Islet of Langerhans (tissue), 1 donor: ENCODE measurements at regions not wholly inside any gene's neighbourhood (a gene's known extent, or its start where the extent isn't known, plus 50 kb on each side); places are given as distances from the start of the nearest gene placed in this dataset.
"Not testable (repeated sequence)": the region's sequence is repeated elsewhere in the genome, so short reads cannot be mapped to it uniquely, and the experiment has no call there.

Experiments used
- FAIRE-seq: peaks from one replicate; lab custom pipeline; 2011; peaks lifted over from hg19 to GRCh38; lab: Jason Lieb, UNC

GRCh38 chr14:71398450-71398849 is 491.2 kb downstream of the PCNX1 start:
- FAIRE-seq = no peak

- FAIRE-seq = no peak
Measured at GRCh38 chr14:71399057-71399487, 491.8 kb downstream of the PCNX1 start.

DNA sequence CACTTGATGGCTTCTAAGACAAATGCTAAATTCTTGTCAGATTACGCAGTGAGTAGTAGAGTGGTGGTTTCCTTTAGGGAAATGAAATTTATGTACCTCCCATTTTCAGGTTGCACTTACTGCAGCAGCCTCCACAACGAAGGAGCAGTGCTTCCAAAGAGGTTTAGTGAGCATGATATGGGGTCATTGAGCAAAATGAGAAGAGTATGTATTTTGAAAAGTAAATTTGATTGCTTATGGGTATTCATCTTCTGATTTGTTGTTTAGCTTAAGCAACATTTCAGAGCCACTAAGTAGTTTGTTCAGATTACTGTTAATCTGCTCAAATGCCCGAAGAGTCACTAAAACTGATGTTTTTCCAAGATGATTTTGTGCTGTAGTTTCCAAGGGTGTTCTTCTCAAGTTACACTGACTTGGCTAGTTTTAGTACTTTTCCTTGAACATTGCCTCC is 493.6 kb downstream of the PCNX1 start:
- no peak for FAIRE-seq

- not testable (repeated sequence) for FAIRE-seq
Measured at GRCh38 chr14:71402415-71402814, 495.2 kb downstream of the PCNX1 start.

DNA sequence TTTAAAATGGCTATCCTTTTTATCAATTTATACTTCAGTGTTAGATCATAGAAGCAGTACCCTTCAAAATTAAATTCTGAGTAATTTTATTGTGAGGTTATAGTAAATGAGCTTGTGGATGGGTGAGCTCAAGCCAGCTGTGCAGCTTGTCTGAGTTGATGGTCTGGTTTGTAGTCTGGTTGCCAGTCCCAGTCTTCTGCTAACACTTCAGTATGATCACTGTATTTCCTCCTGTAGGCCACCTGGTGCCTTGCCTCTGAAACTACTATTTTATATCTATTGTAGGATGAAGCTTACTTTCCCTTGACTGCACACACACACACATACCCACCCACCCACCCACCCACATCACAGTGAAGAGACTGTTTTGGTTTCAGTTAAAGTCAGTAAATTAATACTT is 496.4 kb downstream of the PCNX1 start:
- FAIRE-seq = no peak

GRCh38 chr14:71405676-71406075 is 498.4 kb downstream of the PCNX1 start:
- FAIRE-seq = no peak

DNA sequence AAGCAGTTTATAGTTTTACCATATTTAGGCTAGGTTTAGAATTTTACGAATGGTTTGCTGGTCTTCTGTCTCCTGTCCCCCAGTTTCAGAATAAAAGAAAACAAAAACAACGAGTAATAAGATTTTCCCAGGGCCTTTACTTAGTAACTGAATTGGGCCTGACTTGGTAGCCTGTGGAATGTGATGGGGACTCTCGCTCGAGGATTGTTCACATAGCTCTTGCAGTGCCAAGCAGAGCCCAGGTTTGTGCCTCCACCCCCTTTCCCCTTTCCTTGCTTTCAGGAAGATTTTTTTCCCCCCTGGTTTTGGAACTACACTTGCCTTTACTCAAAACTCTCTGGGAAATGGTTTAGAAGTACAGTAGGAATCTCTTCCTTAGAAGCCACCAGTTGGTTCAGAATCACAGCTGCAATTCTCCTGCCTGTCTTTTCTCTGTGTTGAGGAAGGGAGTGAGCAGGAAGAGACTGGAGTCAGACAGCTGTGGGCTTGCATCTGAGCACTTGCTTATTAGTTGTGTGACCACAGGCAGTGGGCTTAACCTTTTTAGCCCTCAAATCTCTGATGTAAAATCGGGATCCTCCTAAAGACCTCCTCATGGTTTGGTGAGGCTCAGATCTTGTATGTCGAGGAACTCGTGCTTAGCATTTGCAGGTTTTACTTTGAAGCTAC is 501.2 kb downstream of the PCNX1 start:
- no peak for FAIRE-seq

- no peak for FAIRE-seq
Measured at GRCh38 chr14:71410578-71411284, 503.5 kb downstream of the PCNX1 start.

DNA sequence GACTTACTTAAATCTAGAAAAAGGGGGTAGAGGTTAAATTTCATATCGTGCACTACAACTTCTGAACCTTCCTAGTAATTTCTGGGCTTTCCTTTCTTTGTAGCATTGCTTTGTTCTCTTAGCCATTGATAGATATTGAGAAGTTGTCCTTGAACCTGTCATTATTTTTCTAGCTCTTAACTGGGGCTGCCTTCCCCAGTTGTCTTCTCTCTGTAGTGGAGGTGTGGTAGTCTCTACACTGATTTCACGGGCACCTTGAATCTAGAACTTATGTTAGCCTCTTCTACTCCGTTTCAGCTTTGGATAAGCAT is 504.0 kb downstream of the PCNX1 start:
- FAIRE-seq = no peak

DNA sequence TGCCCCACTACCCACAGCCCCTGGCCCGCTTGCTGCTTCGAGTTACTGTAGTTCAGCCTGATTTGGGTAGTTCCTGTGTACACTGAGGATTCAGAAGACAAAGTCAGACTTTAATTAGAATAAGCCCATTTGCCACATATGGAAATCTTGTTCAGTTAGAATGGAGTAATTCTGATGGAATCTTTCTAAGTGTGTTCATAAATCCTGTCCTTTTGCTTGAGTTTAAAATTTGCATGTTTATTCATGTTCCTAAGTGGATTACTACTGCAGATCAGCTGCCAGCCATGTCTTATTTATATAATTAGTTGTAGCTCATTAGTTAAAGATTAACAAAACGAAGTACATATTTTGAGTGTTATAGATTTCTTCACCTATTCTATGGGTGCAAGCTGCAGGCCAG is 504.5 kb downstream of the PCNX1 start:
- FAIRE-seq = peak; percentile 17

GRCh38 chr14:71414631-71415403 is 507.6 kb downstream of the PCNX1 start:
- no peak for FAIRE-seq

DNA sequence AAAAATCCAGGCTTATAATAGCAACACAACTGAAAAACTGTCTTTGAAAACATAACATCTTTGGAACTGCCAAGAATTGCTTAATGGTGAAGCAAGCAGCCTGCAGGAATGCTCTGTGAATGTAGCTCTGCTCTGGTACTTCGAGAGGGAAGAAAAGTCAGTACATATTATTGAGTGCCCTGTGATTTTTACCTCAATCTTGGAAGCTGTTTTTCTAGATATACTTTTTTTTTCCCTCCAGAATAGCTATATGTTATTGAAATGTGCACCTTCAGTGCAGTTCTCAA is 508.1 kb downstream of the PCNX1 start:
- no peak for FAIRE-seq

- FAIRE-seq = no peak
Measured at GRCh38 chr14:71416392-71416791, 509.1 kb downstream of the PCNX1 start.

- no peak for FAIRE-seq
Measured at GRCh38 chr14:71418532-71419245, 511.4 kb downstream of the PCNX1 start.

DNA sequence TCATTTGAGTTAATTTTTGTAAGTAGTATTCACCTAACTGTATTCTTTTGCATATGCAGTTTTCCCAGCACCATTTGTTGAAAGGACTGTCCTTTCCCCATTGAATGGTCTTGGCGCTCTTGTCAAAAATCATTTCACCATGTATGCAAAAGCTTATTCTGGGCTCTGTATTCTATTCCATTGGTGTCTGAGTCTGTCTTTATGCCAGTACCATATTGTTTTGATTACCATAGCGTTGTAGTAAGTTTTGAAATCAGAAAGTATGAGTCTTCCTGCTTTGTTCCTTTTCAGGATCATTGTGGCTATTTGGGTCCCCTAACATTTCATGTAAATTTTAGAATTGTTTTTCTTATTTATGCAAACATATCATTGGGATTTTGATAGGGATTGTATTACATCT is 508.7 kb upstream of the RGS6 start:
- FAIRE-seq = no peak

- no peak for FAIRE-seq
Measured at GRCh38 chr14:71424941-71425340, 507.3 kb upstream of the RGS6 start.

DNA sequence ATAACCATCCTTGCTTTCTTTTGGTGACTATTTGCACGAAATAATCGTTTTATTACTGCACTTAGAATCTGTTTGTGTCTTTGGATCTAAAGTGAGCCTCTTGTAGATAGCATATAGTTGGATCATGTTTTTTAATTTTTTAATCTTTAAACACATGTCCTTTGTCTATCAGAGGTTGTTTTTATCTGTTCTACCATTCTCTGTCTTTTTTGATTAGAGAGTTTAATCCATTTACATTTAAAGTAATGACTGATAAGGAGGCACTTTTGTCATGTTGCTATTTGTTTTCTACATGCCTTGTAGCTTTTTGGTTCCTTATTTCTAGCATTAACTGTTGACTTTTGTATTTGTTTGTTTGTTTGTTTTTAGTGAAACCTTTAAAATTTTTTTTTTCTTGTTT is 506.2 kb upstream of the RGS6 start:
- FAIRE-seq = no peak

GRCh38 chr14:71429902-71430301 is 502.3 kb upstream of the RGS6 start:
- no peak for FAIRE-seq

DNA sequence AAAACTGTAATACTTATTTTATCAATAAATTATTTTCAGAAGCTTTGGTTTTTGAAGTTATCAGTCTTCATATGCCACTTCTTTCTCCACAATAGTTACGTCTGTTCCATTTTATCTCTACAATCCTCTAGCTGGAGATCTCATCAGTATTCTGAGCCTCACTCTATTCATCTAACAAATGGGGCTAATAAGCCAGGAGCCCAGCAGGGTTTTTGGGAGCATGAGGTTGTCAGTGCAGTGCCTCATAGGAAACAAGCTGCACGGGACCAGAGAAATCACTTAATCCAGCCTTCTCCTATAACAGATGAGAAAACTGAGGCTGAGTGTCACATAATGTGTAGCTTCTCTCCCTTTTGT is 501.9 kb upstream of the RGS6 start:
- no peak for FAIRE-seq

- peak; percentile 9 for FAIRE-seq
Measured at GRCh38 chr14:71430678-71431376, 501.4 kb upstream of the RGS6 start.

GRCh38 chr14:71432334-71433110 is 499.7 kb upstream of the RGS6 start:
- FAIRE-seq = no peak

DNA sequence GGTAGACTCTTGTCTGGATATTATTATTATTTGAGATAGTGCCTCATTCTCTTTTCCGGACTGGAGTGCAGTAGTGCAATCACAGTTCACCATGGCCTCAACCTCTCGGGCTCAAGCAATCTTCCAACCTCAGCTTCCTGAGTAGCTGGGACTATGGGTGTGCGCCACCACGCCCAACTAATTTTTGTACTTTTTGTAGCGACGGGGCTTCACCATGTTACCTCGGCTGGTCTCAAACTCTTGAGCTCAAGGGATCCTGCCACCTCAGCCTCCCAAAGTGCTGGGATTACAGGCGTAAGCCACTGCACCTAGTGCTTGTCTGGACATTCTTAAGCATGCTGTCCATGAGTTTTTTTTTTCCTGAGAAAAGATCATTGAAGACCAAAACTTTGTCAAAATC is 498.9 kb upstream of the RGS6 start:
- FAIRE-seq = no peak
